GM13976 (cell line): ENCODE measurements at regions not wholly inside any gene's neighbourhood (a gene's known extent, or its start where the extent isn't known, plus 50 kb on each side); places are given as distances from the start of the nearest gene placed in this dataset.

Source experiments
- DNase-seq: peaks from one replicate; pipeline ENCODE4 v3.0.0; 2012; ENCODE audit warnings: low spot score
- in situ Hi-C: fragments of 300-500 bp; cut with MboI; formaldehyde crosslinking; loops from one replicate; pipeline ENCODE4 v1.12.0; 2022; ENCODE audit warnings: low sequenced_read_pairs, mixed read lengths, inconsistent platforms; ENCODE audit not compliant: unreplicated experiment
- TF ChIP-seq, protein P1 (sequence below): IDR thresholded peaks from 2 replicates; pipeline ENCODE4 v1.5.1; 2012; ENCODE audit warnings: borderline replicate concordance, mild to moderate bottlenecking; ENCODE audit not compliant: insufficient read depth; ENCODE audit errors: extremely low read depth, missing control alignments, control extremely low read depth

DNA sequence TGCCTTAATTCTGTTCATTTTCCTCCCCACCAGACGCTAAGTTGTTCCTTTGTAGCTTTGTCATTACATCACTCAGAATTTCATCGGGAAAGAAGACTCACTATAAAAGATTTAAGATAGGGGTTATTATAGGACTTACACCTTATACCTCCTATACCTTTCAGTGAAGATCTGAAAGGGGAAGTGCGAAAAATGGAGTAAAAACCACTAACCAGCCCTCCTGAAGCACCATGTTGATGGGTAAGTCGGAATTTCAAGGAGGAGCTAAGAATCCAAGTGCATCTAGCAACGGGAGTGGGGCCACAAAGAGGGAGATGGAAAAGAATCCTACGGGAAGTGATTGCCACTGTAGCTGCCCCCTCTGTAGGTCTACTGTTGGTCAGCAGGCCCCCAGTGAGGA is 119.1 kb upstream of the H2AZ1 start:
- in situ Hi-C loops, result no loop called here
- no peak for DNase-seq
- TF ChIP-seq, protein P1, sequence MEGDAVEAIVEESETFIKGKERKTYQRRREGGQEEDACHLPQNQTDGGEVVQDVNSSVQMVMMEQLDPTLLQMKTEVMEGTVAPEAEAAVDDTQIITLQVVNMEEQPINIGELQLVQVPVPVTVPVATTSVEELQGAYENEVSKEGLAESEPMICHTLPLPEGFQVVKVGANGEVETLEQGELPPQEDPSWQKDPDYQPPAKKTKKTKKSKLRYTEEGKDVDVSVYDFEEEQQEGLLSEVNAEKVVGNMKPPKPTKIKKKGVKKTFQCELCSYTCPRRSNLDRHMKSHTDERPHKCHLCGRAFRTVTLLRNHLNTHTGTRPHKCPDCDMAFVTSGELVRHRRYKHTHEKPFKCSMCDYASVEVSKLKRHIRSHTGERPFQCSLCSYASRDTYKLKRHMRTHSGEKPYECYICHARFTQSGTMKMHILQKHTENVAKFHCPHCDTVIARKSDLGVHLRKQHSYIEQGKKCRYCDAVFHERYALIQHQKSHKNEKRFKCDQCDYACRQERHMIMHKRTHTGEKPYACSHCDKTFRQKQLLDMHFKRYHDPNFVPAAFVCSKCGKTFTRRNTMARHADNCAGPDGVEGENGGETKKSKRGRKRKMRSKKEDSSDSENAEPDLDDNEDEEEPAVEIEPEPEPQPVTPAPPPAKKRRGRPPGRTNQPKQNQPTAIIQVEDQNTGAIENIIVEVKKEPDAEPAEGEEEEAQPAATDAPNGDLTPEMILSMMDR, result no peak

GRCh38 chr4:100067255-100067654 is 117.2 kb upstream of the H2AZ1 start:
- TF ChIP-seq, protein P1, result no peak
- in situ Hi-C loops, result no loop called here
- no peak for DNase-seq

GRCh38 chr4:100063355-100063754 is 113.3 kb upstream of the H2AZ1 start:
- in situ Hi-C loops, result no loop called here

GRCh38 chr4:100062921-100063320 is 112.8 kb upstream of the H2AZ1 start:
- DNase-seq, result no peak
- TF ChIP-seq, protein P1, result no peak
- in situ Hi-C loops, result no loop called here

More at GRCh38 chr4:100063355-100063754, 113.3 kb upstream of the H2AZ1 start:
- TF ChIP-seq, protein P1, result no peak
- DNase-seq, result no peak

GRCh38 chr4:100061835-100062234 is 111.8 kb upstream of the H2AZ1 start:
- no peak for DNase-seq
- in situ Hi-C loops, result no loop called here

GRCh38 chr4:100060765-100061416 is 110.8 kb upstream of the H2AZ1 start:
- TF ChIP-seq, protein P1, result no peak
- DNase-seq, result peak; percentile 47
- in situ Hi-C loops, result no loop called here

More at GRCh38 chr4:100061835-100062234, 111.8 kb upstream of the H2AZ1 start:
- TF ChIP-seq, protein P1, result no peak
